SK-N-SH treated with all-trans-retinoic acid at 6 μM for 48 hours (cell line): ENCODE measurements at regions not wholly inside any gene's neighbourhood (a gene's known extent, or its start where the extent isn't known, plus 50 kb on each side); places are given as distances from the start of the nearest gene placed in this dataset.

Experiments
- ATAC-seq: fragments of 200-7000 bp; cut with Tn5 transposase; 3 replicates; pipeline ENCODE4 v1.9.1; 2020; ENCODE audit warnings: mild to moderate bottlenecking, moderate library complexity
- ARNTL ChIP-seq: fragments of 450-650 bp; formaldehyde crosslinking; IDR thresholded peaks from 2 replicates; pipeline ENCODE4 v1.5.0; 2020; ENCODE audit warnings: low read depth, mild to moderate bottlenecking, moderate library complexity, borderline replicate concordance
- BACH2 ChIP-seq: fragments of 250-450 bp; sonication (Bioruptor Pico); IDR thresholded peaks from 2 replicates; pipeline ENCODE4 v1.9.0; 2021; ENCODE audit warnings: mild to moderate bottlenecking, borderline replicate concordance
- CSDC2 ChIP-seq: fragments of 250-450 bp; sonication (Bioruptor Pico); IDR thresholded peaks from 2 replicates; pipeline ENCODE4 v1.5.0; 2020; ENCODE audit warnings: mild to moderate bottlenecking, moderate library complexity
- ESRRG ChIP-seq: fragments of 250-450 bp; sonication (Bioruptor Pico); IDR thresholded peaks from 2 replicates; pipeline ENCODE4 v1.6.1; 2021; ENCODE audit warnings: mild to moderate bottlenecking
- GLIS3 ChIP-seq: fragments of 250-450 bp; sonication (Bioruptor Pico); IDR thresholded peaks from 2 replicates; pipeline ENCODE4 v1.5.0; 2020; ENCODE audit warnings: mild to moderate bottlenecking, moderate library complexity
- ISL1 ChIP-seq: fragments of 250-450 bp; sonication (Bioruptor Pico); IDR thresholded peaks from 2 replicates; pipeline ENCODE4 v2.1.2; 2022; ENCODE audit warnings: mild to moderate bottlenecking, moderate library complexity
- OSR1 ChIP-seq: fragments of 250-450 bp; sonication (Bioruptor Pico); IDR thresholded peaks from 2 replicates; pipeline ENCODE4 v1.8.0; 2022; ENCODE audit warnings: moderate library complexity, mild to moderate bottlenecking, inconsistent platforms
- POU6F1 ChIP-seq: fragments of 250-450 bp; sonication (Bioruptor Pico); IDR thresholded peaks from 2 replicates; pipeline ENCODE4 v1.8.0; 2021; ENCODE audit warnings: low read depth, mild to moderate bottlenecking, moderate library complexity, borderline replicate concordance
- PPARA ChIP-seq: fragments of 250-450 bp; sonication (Bioruptor Pico); IDR thresholded peaks from 2 replicates; pipeline ENCODE4 v1.5.0; 2020; ENCODE audit warnings: mild to moderate bottlenecking, borderline replicate concordance
- RARB ChIP-seq: fragments of 250-450 bp; sonication (Bioruptor Pico); IDR thresholded peaks from 2 replicates; pipeline ENCODE4 v1.8.0; 2021; ENCODE audit warnings: mild to moderate bottlenecking, moderate library complexity
- SNAI2 ChIP-seq: fragments of 250-450 bp; sonication (Bioruptor Pico); IDR thresholded peaks from 2 replicates; pipeline ENCODE4 v1.5.0; 2020; ENCODE audit warnings: mild to moderate bottlenecking, moderate library complexity
- TCF4 ChIP-seq: fragments of 250-450 bp; sonication (Bioruptor Pico); IDR thresholded peaks from 2 replicates; pipeline ENCODE4 v1.8.0; 2021; ENCODE audit warnings: mild to moderate bottlenecking, moderate library complexity, borderline replicate concordance
- TOX ChIP-seq: fragments of 250-450 bp; sonication (Bioruptor Pico); IDR thresholded peaks from 2 replicates; pipeline ENCODE4 v1.8.0; 2021; ENCODE audit warnings: mild to moderate bottlenecking, moderate library complexity, borderline replicate concordance
- TSHZ2 ChIP-seq: fragments of 250-450 bp; sonication (Bioruptor Pico); IDR thresholded peaks from 2 replicates; pipeline ENCODE4 v1.5.0; 2020; ENCODE audit warnings: mild to moderate bottlenecking, moderate library complexity
- ZC3H10 ChIP-seq: fragments of 250-450 bp; sonication (Bioruptor Pico); IDR thresholded peaks from 2 replicates; pipeline ENCODE4 v1.5.1; 2021; ENCODE audit warnings: mild to moderate bottlenecking, moderate library complexity
- ZFP3 ChIP-seq: fragments of 250-450 bp; sonication (Bioruptor Pico); IDR thresholded peaks from 2 replicates; pipeline ENCODE4 v1.5.0; 2020; ENCODE audit warnings: mild to moderate bottlenecking, moderate library complexity
- ZFP30 ChIP-seq: fragments of 450-650 bp; formaldehyde crosslinking; IDR thresholded peaks from 2 replicates; pipeline ENCODE4 v1.5.0; 2022; ENCODE audit warnings: mild to moderate bottlenecking, moderate library complexity
- ZNF70 ChIP-seq: fragments of 450-650 bp; formaldehyde crosslinking; IDR thresholded peaks from 2 replicates; pipeline ENCODE4 v1.5.0; 2020; ENCODE audit warnings: mild to moderate bottlenecking, moderate library complexity
- ZNF8 ChIP-seq: fragments of 450-650 bp; formaldehyde crosslinking; IDR thresholded peaks from 2 replicates; pipeline ENCODE4 v1.5.0; 2020; ENCODE audit warnings: mild to moderate bottlenecking, moderate library complexity
- TF ChIP-seq, protein P1 (sequence below): fragments of 250-450 bp; sonication (Bioruptor Pico); IDR thresholded peaks from 2 replicates; pipeline ENCODE4 v1.5.1; 2021; ENCODE audit warnings: mild to moderate bottlenecking, moderate library complexity
- TF ChIP-seq, protein P2 (sequence below): fragments of 250-450 bp; sonication (Bioruptor Pico); IDR thresholded peaks from 2 replicates; pipeline ENCODE4 v1.8.0; 2020; ENCODE audit warnings: mild to moderate bottlenecking, moderate library complexity, borderline replicate concordance
- TF ChIP-seq, protein P3 (sequence below): fragments of 250-450 bp; sonication (Bioruptor Pico); IDR thresholded peaks from 2 replicates; pipeline ENCODE4 v1.5.1; 2020; ENCODE audit warnings: low read depth, mild to moderate bottlenecking, moderate library complexity

DNA sequence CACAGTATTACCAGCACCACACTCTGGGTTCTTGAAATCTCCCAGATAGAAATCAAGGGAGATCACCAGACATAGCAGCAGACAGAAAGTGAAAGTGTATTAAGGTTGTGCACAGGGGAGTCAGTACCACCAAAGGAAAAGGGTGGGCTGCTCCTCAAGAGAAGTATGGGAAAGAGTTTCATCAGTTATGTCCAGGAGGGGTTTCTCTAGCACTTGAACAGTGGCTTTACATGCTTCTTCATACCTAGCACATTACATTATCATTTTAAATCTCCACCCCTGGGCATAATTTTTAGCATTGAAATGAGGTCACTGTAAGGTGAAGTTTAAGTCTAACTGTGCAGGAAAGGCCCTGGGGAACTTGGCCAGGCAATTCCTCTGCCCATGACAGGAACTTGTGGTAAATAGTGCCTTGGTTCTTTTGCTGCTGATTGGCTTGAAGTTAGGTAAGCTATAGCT lies 601.0 kb downstream of the NUF2 start:
- TF ChIP-seq ISL1 (CRISPR knock-in tag) (no peak), ZFP30 (CRISPR knock-in tag) (no peak), PPARA (CRISPR knock-in tag) (no peak), ZNF70 (CRISPR knock-in tag) (no peak), OSR1 (CRISPR knock-in tag) (no peak), CSDC2 (CRISPR knock-in tag) (no peak), ZFP3 (CRISPR knock-in tag) (no peak), TCF4 (CRISPR knock-in tag) (no peak), GLIS3 (CRISPR knock-in tag) (no peak), TSHZ2 (no peak), RARB (CRISPR knock-in tag) (no peak), ARNTL (CRISPR knock-in tag) (no peak), POU6F1 (CRISPR knock-in tag) (no peak), ZNF8 (no peak), TOX (CRISPR knock-in tag) (no peak), ESRRG (CRISPR knock-in tag) (no peak), SNAI2 (CRISPR knock-in tag) (no peak)
- TF ChIP-seq, protein P1, sequence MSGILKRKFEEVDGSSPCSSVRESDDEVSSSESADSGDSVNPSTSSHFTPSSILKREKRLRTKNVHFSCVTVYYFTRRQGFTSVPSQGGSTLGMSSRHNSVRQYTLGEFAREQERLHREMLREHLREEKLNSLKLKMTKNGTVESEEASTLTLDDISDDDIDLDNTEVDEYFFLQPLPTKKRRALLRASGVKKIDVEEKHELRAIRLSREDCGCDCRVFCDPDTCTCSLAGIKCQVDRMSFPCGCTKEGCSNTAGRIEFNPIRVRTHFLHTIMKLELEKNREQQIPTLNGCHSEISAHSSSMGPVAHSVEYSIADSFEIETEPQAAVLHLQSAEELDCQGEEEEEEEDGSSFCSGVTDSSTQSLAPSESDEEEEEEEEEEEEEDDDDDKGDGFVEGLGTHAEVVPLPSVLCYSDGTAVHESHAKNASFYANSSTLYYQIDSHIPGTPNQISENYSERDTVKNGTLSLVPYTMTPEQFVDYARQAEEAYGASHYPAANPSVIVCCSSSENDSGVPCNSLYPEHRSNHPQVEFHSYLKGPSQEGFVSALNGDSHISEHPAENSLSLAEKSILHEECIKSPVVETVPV (CRISPR knock-in tag): no peak
- TF ChIP-seq, protein P2, sequence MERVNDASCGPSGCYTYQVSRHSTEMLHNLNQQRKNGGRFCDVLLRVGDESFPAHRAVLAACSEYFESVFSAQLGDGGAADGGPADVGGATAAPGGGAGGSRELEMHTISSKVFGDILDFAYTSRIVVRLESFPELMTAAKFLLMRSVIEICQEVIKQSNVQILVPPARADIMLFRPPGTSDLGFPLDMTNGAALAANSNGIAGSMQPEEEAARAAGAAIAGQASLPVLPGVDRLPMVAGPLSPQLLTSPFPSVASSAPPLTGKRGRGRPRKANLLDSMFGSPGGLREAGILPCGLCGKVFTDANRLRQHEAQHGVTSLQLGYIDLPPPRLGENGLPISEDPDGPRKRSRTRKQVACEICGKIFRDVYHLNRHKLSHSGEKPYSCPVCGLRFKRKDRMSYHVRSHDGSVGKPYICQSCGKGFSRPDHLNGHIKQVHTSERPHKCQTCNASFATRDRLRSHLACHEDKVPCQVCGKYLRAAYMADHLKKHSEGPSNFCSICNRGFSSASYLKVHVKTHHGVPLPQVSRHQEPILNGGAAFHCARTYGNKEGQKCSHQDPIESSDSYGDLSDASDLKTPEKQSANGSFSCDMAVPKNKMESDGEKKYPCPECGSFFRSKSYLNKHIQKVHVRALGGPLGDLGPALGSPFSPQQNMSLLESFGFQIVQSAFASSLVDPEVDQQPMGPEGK (CRISPR knock-in tag): no peak
- TF ChIP-seq, protein P3, sequence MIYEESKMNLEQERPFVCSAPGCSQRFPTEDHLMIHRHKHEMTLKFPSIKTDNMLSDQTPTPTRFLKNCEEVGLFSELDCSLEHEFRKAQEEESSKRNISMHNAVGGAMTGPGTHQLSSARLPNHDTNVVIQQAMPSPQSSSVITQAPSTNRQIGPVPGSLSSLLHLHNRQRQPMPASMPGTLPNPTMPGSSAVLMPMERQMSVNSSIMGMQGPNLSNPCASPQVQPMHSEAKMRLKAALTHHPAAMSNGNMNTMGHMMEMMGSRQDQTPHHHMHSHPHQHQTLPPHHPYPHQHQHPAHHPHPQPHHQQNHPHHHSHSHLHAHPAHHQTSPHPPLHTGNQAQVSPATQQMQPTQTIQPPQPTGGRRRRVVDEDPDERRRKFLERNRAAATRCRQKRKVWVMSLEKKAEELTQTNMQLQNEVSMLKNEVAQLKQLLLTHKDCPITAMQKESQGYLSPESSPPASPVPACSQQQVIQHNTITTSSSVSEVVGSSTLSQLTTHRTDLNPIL (CRISPR knock-in tag): no peak
- no peak for ATAC-seq

DNA sequence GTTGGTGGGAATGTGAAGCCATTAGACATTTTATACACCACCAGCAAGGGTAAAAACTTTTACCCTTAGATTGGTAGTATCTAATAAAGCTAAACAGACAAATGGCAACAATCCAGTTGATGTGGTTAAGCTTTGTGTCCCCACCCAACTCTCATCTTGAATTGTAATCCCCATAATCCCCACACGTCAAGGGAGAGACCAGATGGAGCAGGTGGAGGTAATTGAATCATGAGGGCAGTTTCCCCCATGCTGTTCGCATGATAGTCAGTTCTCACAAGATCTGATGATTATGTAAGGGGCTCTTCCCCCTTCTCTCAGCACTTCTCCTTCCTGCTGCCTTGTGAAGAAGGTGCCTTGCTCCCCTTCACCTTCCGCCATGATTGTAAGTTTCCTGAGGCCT lies 602.3 kb downstream of the NUF2 start:
- TF ChIP-seq BACH2 (CRISPR knock-in tag): no peak
- TF ChIP-seq, protein P1 (CRISPR knock-in tag): no peak
- TF ChIP-seq TSHZ2: no peak
- TF ChIP-seq ISL1 (CRISPR knock-in tag): no peak
- TF ChIP-seq ZFP30 (CRISPR knock-in tag): no peak
- no peak for TF ChIP-seq ZNF70 (CRISPR knock-in tag)
- TF ChIP-seq, protein P3 (CRISPR knock-in tag): no peak
- no peak for TF ChIP-seq RARB (CRISPR knock-in tag)
- no peak for TF ChIP-seq SNAI2 (CRISPR knock-in tag)
- no peak for TF ChIP-seq ZC3H10
- TF ChIP-seq, protein P2 (CRISPR knock-in tag): no peak
- TF ChIP-seq PPARA (CRISPR knock-in tag): no peak
- TF ChIP-seq CSDC2 (CRISPR knock-in tag): no peak
- TF ChIP-seq OSR1 (CRISPR knock-in tag): no peak
- no peak for ATAC-seq
